Activated naive CD8-positive, alpha-beta T cell treated with anti-CD3 and anti-CD28 coated beads, Interleukin-2, amount 10 ng/mL, durations not matched to agents 7 days and 5 days (primary cell): ENCODE measurements at regions not wholly inside any gene's neighbourhood (a gene's known extent, or its start where the extent isn't known, plus 50 kb on each side); places are given as distances from the start of the nearest gene placed in this dataset.

Experiments
- ATAC-seq: fragments of 150-1000 bp; cut with Tn5 transposase; one replicate; pipeline ENCODE4 v1.10.0; 2021; ENCODE audit warnings: low read depth, moderate library complexity
- POLR2A ChIA-PET: fragments of 350-600 bp; sonication (Branson Sonifier 250); formaldehyde crosslinking; loops from one replicate; lab custom pipeline; 2021; ENCODE audit warnings: antibody characterized with exemption; lab: Charles Lee
- DNase-seq: peaks from one replicate; pipeline ENCODE4 v3.0.0; 2021
- H3K27ac Mint-ChIP-seq: one replicate; pipeline ENCODE4 v1.8.0; 2022; ENCODE audit warnings: mild to moderate bottlenecking, mixed read lengths
- H3K27me3 Mint-ChIP-seq: one replicate; pipeline ENCODE4 v1.8.0; 2022; ENCODE audit warnings: mild to moderate bottlenecking, moderate library complexity, mixed read lengths
- H3K36me3 Mint-ChIP-seq: one replicate; pipeline ENCODE4 v1.8.0; 2021; ENCODE audit warnings: mild to moderate bottlenecking, mixed read lengths
- H3K4me1 Mint-ChIP-seq: one replicate; pipeline ENCODE4 v1.8.0; 2021; ENCODE audit warnings: mixed read lengths
- H3K4me3 Mint-ChIP-seq: one replicate; pipeline ENCODE4 v1.8.0; 2022; ENCODE audit warnings: mild to moderate bottlenecking, moderate library complexity, mixed read lengths
- H3K9me3 Mint-ChIP-seq: one replicate; pipeline ENCODE4 v1.8.0; 2021; ENCODE audit warnings: mixed read lengths

- POLR2A ChIA-PET = no interaction called here
- ATAC-seq = no peak
These were observed 399.4 kb upstream of the MARCKS start for GRCh38 chr6:113457751-113458150.

GRCh38 chr6:113458368-113459010 lies 398.7 kb upstream of the MARCKS start:
- no peaks in the 10 kb centered on the region for H3K27me3 Mint-ChIP-seq
- no peaks in the 10 kb centered on the region for H3K4me1 Mint-ChIP-seq
- no peak overlapping the region for H3K4me3 Mint-ChIP-seq
- POLR2A ChIA-PET = no interaction called here
- no peak overlapping the region for H3K27ac Mint-ChIP-seq
- no peaks in the 10 kb centered on the region for H3K9me3 Mint-ChIP-seq
- DNase-seq (no peak), ATAC-seq (no peak)
- no peaks in the 10 kb centered on the region for H3K36me3 Mint-ChIP-seq

More at GRCh38 chr6:113457751-113458150, 399.4 kb upstream of the MARCKS start:
- no peak for DNase-seq
- H3K4me1 Mint-ChIP-seq = no peaks in the 10 kb centered on the region
- H3K27ac Mint-ChIP-seq = no peak overlapping the region
- H3K9me3 Mint-ChIP-seq = no peaks in the 10 kb centered on the region
- H3K27me3 Mint-ChIP-seq = no peaks in the 10 kb centered on the region
- H3K4me3 Mint-ChIP-seq = no peak overlapping the region
- no peaks in the 10 kb centered on the region for H3K36me3 Mint-ChIP-seq

GRCh38 chr6:113461153-113461932 lies 395.8 kb upstream of the MARCKS start:
- Mint-ChIP-seq H3K4me1 (no peaks in the 10 kb centered on the region), H3K9me3 (no peaks in the 10 kb centered on the region), H3K4me3 (no peak overlapping the region), H3K27ac (no peak overlapping the region), H3K27me3 (no peaks in the 10 kb centered on the region), H3K36me3 (no peaks in the 10 kb centered on the region)
- ATAC-seq (no peak), DNase-seq (no peak)
- POLR2A ChIA-PET = no interaction called here

GRCh38 chr6:113464536-113464935 lies 392.6 kb upstream of the MARCKS start:
- Mint-ChIP-seq H3K27ac (no peak overlapping the region), H3K9me3 (no peaks in the 10 kb centered on the region), H3K4me1 (no peaks in the 10 kb centered on the region), H3K4me3 (no peak overlapping the region), H3K27me3 (no peaks in the 10 kb centered on the region), H3K36me3 (no peaks in the 10 kb centered on the region)
- DNase-seq = no peak
- ATAC-seq = no peak
- POLR2A ChIA-PET = no interaction called here

- POLR2A ChIA-PET = no interaction called here
These were observed 392.2 kb upstream of the MARCKS start for GRCh38 chr6:113464960-113465359.

GRCh38 chr6:113466526-113466925 lies 390.6 kb upstream of the MARCKS start:
- Mint-ChIP-seq H3K4me3 (no peak overlapping the region), H3K4me1 (no peaks in the 10 kb centered on the region), H3K36me3 (no peaks in the 10 kb centered on the region), H3K27me3 (no peaks in the 10 kb centered on the region), H3K27ac (no peak overlapping the region), H3K9me3 (no peaks in the 10 kb centered on the region)
- ATAC-seq (no peak), DNase-seq (no peak)
- POLR2A ChIA-PET = no interaction called here

More at GRCh38 chr6:113464960-113465359, 392.2 kb upstream of the MARCKS start:
- Mint-ChIP-seq H3K27ac (no peak overlapping the region), H3K9me3 (no peaks in the 10 kb centered on the region), H3K4me3 (no peak overlapping the region), H3K36me3 (no peaks in the 10 kb centered on the region), H3K4me1 (no peaks in the 10 kb centered on the region), H3K27me3 (no peaks in the 10 kb centered on the region)
- no peak for DNase-seq
- no peak for ATAC-seq

- H3K9me3 Mint-ChIP-seq = no peaks in the 10 kb centered on the region
- no peaks in the 10 kb centered on the region for H3K36me3 Mint-ChIP-seq
- H3K4me3 Mint-ChIP-seq = no peak overlapping the region
- ATAC-seq (no peak), DNase-seq (no peak)
- H3K27me3 Mint-ChIP-seq = peaks cover 2% of the 10 kb centered on the region
- no peak overlapping the region for H3K27ac Mint-ChIP-seq
- POLR2A ChIA-PET = no interaction called here
- H3K4me1 Mint-ChIP-seq = no peaks in the 10 kb centered on the region
These were observed 381.8 kb upstream of the MARCKS start for GRCh38 chr6:113475392-113475791.

GRCh38 chr6:113476937-113477839 lies 380.0 kb upstream of the MARCKS start:
- no peak for ATAC-seq
- H3K9me3 Mint-ChIP-seq = no peaks in the 10 kb centered on the region
- DNase-seq = no peak
- no peaks in the 10 kb centered on the region for H3K36me3 Mint-ChIP-seq
- POLR2A ChIA-PET = no interaction called here
- H3K4me1 Mint-ChIP-seq = no peaks in the 10 kb centered on the region
- H3K4me3 Mint-ChIP-seq = no peak overlapping the region
- peaks cover 2% of the 10 kb centered on the region for H3K27me3 Mint-ChIP-seq
- no peak overlapping the region for H3K27ac Mint-ChIP-seq

- no peaks in the 10 kb centered on the region for H3K9me3 Mint-ChIP-seq
- no peak overlapping the region for H3K27ac Mint-ChIP-seq
- no peaks in the 10 kb centered on the region for H3K4me1 Mint-ChIP-seq
- H3K36me3 Mint-ChIP-seq = no peaks in the 10 kb centered on the region
- POLR2A ChIA-PET = no interaction called here
- DNase-seq (no peak), ATAC-seq (no peak)
- H3K27me3 Mint-ChIP-seq = no peaks in the 10 kb centered on the region
- H3K4me3 Mint-ChIP-seq = no peak overlapping the region
These were observed 376.5 kb upstream of the MARCKS start for GRCh38 chr6:113480616-113481015.

GRCh38 chr6:113481458-113481857 lies 375.7 kb upstream of the MARCKS start:
- ATAC-seq (no peak), DNase-seq (no peak)
- H3K36me3 Mint-ChIP-seq = no peaks in the 10 kb centered on the region
- no peaks in the 10 kb centered on the region for H3K27me3 Mint-ChIP-seq
- H3K4me1 Mint-ChIP-seq = no peaks in the 10 kb centered on the region
- H3K27ac Mint-ChIP-seq = no peak overlapping the region
- no peak overlapping the region for H3K4me3 Mint-ChIP-seq
- POLR2A ChIA-PET = no interaction called here
- no peaks in the 10 kb centered on the region for H3K9me3 Mint-ChIP-seq

- Mint-ChIP-seq H3K27ac (no peak overlapping the region), H3K36me3 (no peaks in the 10 kb centered on the region), H3K9me3 (no peaks in the 10 kb centered on the region), H3K4me1 (no peaks in the 10 kb centered on the region), H3K4me3 (no peak overlapping the region), H3K27me3 (no peaks in the 10 kb centered on the region)
- DNase-seq (no peak), ATAC-seq (no peak)
- POLR2A ChIA-PET = no interaction called here
These were observed 375.2 kb upstream of the MARCKS start for GRCh38 chr6:113481910-113482309.

GRCh38 chr6:113482771-113483170 lies 374.4 kb upstream of the MARCKS start:
- H3K4me3 Mint-ChIP-seq = no peak overlapping the region
- H3K27me3 Mint-ChIP-seq = no peaks in the 10 kb centered on the region
- POLR2A ChIA-PET = no interaction called here
- H3K36me3 Mint-ChIP-seq = no peaks in the 10 kb centered on the region
- ATAC-seq = no peak
- no peaks in the 10 kb centered on the region for H3K4me1 Mint-ChIP-seq
- H3K27ac Mint-ChIP-seq = no peak overlapping the region
- DNase-seq = no peak
- no peaks in the 10 kb centered on the region for H3K9me3 Mint-ChIP-seq

GRCh38 chr6:113486199-113486598 lies 370.9 kb upstream of the MARCKS start:
- H3K27ac Mint-ChIP-seq = no peak overlapping the region
- H3K4me3 Mint-ChIP-seq = no peak overlapping the region
- H3K27me3 Mint-ChIP-seq = no peaks in the 10 kb centered on the region
- POLR2A ChIA-PET = no interaction called here
- no peaks in the 10 kb centered on the region for H3K4me1 Mint-ChIP-seq
- no peaks in the 10 kb centered on the region for H3K9me3 Mint-ChIP-seq
- no peak for ATAC-seq
- no peak for DNase-seq
- no peaks in the 10 kb centered on the region for H3K36me3 Mint-ChIP-seq
